OCI-LY7 (cell line): ENCODE measurements at regions not wholly inside any gene's neighbourhood (a gene's known extent, or its start where the extent isn't known, plus 50 kb on each side); places are given as distances from the start of the nearest gene placed in this dataset.
"Not testable (repeated sequence)": the region's sequence is repeated elsewhere in the genome, so short reads cannot be mapped to it uniquely, and the experiment has no call there.

Experiments
- EZH2phosphoT487 ChIP-seq: fragments of 200-600 bp; sonication (generic); IDR thresholded peaks from 2 replicates; pipeline ENCODE4 v1.6.1; 2018; ENCODE audit warnings: low read depth, borderline replicate concordance, mild to moderate bottlenecking, mixed run types, antibody characterized with exemption, low read length, moderate library complexity, mixed read lengths
- TF ChIP-seq, protein P1 (sequence below): fragments of 200-600 bp; sonication (generic); conservative IDR thresholded peaks from 2 replicates; pipeline ENCODE4 v1.5.1; 2014; ENCODE audit warnings: mild to moderate bottlenecking, antibody characterized with exemption, low read length, moderate library complexity, mixed read lengths

DNA sequence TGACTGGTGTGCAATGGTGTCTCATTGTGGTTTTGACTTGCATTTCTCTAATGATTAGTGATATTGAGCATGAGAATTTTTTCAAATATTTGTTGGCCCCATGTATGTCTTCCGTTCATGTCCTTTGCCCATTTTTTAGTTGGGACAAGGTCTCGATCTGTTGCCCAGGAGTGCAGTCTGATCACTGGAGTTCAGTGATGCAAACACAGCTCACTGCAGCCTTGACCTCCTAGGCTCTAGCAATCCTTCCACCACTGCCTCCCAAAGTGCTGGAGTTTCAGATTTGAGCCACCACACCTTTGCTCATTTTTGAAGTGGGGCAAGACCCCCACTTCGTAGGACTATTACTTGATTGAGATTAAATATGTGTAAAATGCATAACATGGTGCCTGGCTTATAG lies 124.2 kb upstream of the NBPF26 start:
- TF ChIP-seq, protein P1, sequence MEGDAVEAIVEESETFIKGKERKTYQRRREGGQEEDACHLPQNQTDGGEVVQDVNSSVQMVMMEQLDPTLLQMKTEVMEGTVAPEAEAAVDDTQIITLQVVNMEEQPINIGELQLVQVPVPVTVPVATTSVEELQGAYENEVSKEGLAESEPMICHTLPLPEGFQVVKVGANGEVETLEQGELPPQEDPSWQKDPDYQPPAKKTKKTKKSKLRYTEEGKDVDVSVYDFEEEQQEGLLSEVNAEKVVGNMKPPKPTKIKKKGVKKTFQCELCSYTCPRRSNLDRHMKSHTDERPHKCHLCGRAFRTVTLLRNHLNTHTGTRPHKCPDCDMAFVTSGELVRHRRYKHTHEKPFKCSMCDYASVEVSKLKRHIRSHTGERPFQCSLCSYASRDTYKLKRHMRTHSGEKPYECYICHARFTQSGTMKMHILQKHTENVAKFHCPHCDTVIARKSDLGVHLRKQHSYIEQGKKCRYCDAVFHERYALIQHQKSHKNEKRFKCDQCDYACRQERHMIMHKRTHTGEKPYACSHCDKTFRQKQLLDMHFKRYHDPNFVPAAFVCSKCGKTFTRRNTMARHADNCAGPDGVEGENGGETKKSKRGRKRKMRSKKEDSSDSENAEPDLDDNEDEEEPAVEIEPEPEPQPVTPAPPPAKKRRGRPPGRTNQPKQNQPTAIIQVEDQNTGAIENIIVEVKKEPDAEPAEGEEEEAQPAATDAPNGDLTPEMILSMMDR = not testable (repeated sequence)
- TF ChIP-seq EZH2phosphoT487 = not testable (repeated sequence)
